ENCODE measurements at regions not wholly inside any gene's neighbourhood (a gene's known extent, or its start where the extent isn't known, plus 50 kb on each side); places are given as distances from the start of the nearest gene placed in this dataset.
A peak's percentile ranks its signal among the peaks of the same experiment; 100 is the strongest.

DNA sequence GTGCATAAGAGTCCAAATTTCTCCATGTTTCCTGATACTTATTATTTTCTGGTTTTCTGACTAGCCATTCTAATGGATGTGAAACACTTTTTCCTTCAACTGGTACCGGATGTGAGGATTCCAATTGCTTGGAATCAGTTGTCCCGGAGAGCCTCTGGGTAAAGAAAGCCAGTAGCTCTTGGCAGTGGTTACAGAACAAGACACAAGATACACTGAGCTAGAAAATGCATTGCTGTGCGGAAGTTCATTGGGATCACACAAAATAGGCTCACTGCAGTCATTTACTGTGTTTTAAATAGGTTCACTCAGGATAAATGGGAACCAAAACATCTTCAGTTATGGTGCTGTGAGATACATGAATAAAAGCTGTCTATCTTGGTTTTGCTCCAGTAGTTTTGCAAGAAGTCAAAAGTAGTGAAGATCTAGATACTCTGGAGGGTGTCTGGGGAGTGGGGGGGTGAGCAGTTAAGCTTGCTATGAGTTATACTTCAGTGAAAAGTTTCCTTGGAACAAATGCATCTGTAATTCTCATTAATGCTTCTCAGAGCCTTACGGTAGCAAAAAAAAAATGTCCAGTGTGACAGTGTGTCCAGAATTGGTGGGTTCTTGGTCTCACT lies 54.4 kb upstream of the RNF182 start:
- no peak overlapping the region for H2BK5ac ChIP-seq (ENCODE audit: low read length)

DNA sequence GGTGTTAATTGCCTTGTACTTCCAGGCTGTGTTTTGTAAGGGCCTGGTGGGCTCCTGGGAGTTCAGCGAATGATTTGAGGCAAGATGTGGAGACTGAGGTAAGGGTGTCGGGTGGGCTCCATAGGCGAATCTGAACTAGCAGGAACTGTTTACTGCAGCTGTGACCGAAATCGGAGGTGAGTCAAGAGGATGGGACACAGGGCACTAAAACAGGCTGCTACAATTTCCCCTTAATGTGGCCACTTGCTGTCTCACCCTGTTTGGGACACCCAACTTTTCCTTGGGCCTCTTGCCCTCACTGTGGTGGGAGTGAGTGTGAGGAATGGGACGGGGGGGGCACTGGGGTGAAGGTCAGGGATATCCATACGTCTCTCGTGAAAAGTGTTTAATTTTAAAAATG lies 53.9 kb upstream of the MCUR1 start:
- H2BK120ac ChIP-seq (ENCODE audit: low read depth, low read length) = no peak overlapping the region

More for the DNA sequence above, 54.4 kb upstream of the RNF182 start:
- no peak overlapping the region for H3K4me3 ChIP-seq (ENCODE audit: low read length in 2 of 2)
- H3K27me3 ChIP-seq (ENCODE audit: control insufficient read depth in 3 of 3, insufficient read depth in 3 of 3, low read depth in 1 of 3, low read length in 3 of 3) = peaks cover 0 to 12% (median 9%) of the 10 kb centered on the region in 3 experiments
- no peak overlapping the region for H2BK120ac ChIP-seq (ENCODE audit: low read depth, low read length)
- WGBS, 2 donors (ENCODE audit: extremely low coverage in 2 of 2, insufficient read length in 2 of 2, insufficient replicate concordance in 1 of 2) = no CpG with 5 or more reads among the region's 4 CpGs
- H3K4me2 ChIP-seq (ENCODE audit: insufficient read depth, low read length, poor library complexity, severe bottlenecking) = no peak overlapping the region
- no peak overlapping the region for H2AFZ ChIP-seq (ENCODE audit: low read length)
- H3K23ac ChIP-seq (ENCODE audit: low read depth, low read length, poor library complexity) = no peak overlapping the region
- no peak overlapping the region for H3K27ac ChIP-seq (replicated peaks; ENCODE audit: low read length)
- H3K9me3 ChIP-seq (replicated peaks in 1 of 2; ENCODE audit: control insufficient read depth in 2 of 2, insufficient read depth in 1 of 2, low read depth in 1 of 2, low read length in 2 of 2) = no peaks in the 10 kb centered on the region
- H2BK12ac ChIP-seq (ENCODE audit: low read length) = no peak overlapping the region
- H4K91ac ChIP-seq (ENCODE audit: low read depth, low read length, poor library complexity) = no peak overlapping the region
- no peak for DNase-seq (ENCODE audit: low spot score)
- H3K9ac ChIP-seq (ENCODE audit: low read depth, low read length, poor library complexity) = no peak overlapping the region
- no peak overlapping the region for H4K8ac ChIP-seq (ENCODE audit: low read depth, low read length)
- no peaks in the 10 kb centered on the region for H3K36me3 ChIP-seq (replicated peaks in 1 of 2; ENCODE audit: control insufficient read depth in 2 of 2, insufficient read depth in 2 of 2, low read length in 2 of 2)
- no peak overlapping the region for H2BK15ac ChIP-seq (ENCODE audit: low read length)
- H3K14ac ChIP-seq (ENCODE audit: low read length) = no peak overlapping the region
- peaks cover 0 to 4% of the 10 kb centered on the region in 2 donors for H3K4me1 ChIP-seq (ENCODE audit: control insufficient read depth in 2 of 2, insufficient read depth in 1 of 2, low read depth in 1 of 2, low read length in 2 of 2)
- no peaks in the 10 kb centered on the region for H3K79me1 ChIP-seq (ENCODE audit: low read depth, low read length)
- no peak overlapping the region for H2AK5ac ChIP-seq (ENCODE audit: low read depth, low read length)
- no peak overlapping the region for H3K4ac ChIP-seq (ENCODE audit: low read length)
- no peak overlapping the region for H3K18ac ChIP-seq (ENCODE audit: low read length)

DNA sequence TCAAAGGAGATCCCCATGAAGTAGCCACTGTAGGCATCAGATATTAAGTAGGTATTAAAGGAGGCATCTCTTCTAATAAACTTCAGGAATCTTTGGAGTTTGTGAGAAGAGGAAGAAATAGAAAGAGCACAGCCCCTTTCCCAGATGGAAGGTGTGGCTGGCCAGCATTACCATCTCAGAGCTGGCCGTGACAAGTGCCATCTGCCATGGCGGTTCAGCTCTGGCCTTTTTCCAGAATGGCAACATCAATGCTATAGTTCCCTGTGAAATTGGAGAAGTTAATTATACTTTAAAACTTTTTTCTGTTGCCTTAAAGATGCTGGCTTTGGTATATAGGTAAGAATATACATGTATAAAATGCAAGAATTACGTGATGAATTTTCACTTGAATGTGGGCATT lies 51.9 kb upstream of the MCUR1 start:
- no peak overlapping the region for H2BK5ac ChIP-seq (ENCODE audit: low read length)

More for the DNA sequence above, 53.9 kb upstream of the MCUR1 start:
- H3K79me1 ChIP-seq (ENCODE audit: low read depth, low read length) = no peaks in the 10 kb centered on the region
- peak overlapping the region; percentile 3 for H3K23ac ChIP-seq (ENCODE audit: low read depth, low read length, poor library complexity)
- H3K9me3 ChIP-seq (replicated peaks in 1 of 2; ENCODE audit: control insufficient read depth in 2 of 2, insufficient read depth in 1 of 2, low read depth in 1 of 2, low read length in 2 of 2) = no peaks in the 10 kb centered on the region
- H3K4me3 ChIP-seq (ENCODE audit: low read length in 2 of 2) = no peak overlapping the region
- peaks cover 0 to 4% of the 10 kb centered on the region in 2 donors for H3K4me1 ChIP-seq (ENCODE audit: control insufficient read depth in 2 of 2, insufficient read depth in 1 of 2, low read depth in 1 of 2, low read length in 2 of 2)
- no peak overlapping the region for H3K4ac ChIP-seq (ENCODE audit: low read length)
- H2AK5ac ChIP-seq (ENCODE audit: low read depth, low read length) = no peak overlapping the region
- no peak overlapping the region for H2BK15ac ChIP-seq (ENCODE audit: low read length)
- H2BK12ac ChIP-seq (ENCODE audit: low read length) = no peak overlapping the region
- no peak overlapping the region for H3K14ac ChIP-seq (ENCODE audit: low read length)
- no CpG with 5 or more reads among the region's 8 CpGs for WGBS, 2 donors (ENCODE audit: extremely low coverage in 2 of 2, insufficient read length in 2 of 2, insufficient replicate concordance in 1 of 2)
- no peak for DNase-seq (ENCODE audit: low spot score)
- H4K8ac ChIP-seq (ENCODE audit: low read depth, low read length) = no peak overlapping the region
- H3K27me3 ChIP-seq (ENCODE audit: control insufficient read depth in 3 of 3, insufficient read depth in 3 of 3, low read depth in 1 of 3, low read length in 3 of 3) = peaks cover 0 to 9% (median 5%) of the 10 kb centered on the region in 3 experiments
- no peak overlapping the region for H3K18ac ChIP-seq (ENCODE audit: low read length)
- H4K91ac ChIP-seq (ENCODE audit: low read depth, low read length, poor library complexity) = no peak overlapping the region
- H3K27ac ChIP-seq (replicated peaks; ENCODE audit: low read length) = no peak overlapping the region
- no peaks in the 10 kb centered on the region for H3K36me3 ChIP-seq (replicated peaks in 1 of 2; ENCODE audit: control insufficient read depth in 2 of 2, insufficient read depth in 2 of 2, low read length in 2 of 2)
- H2BK5ac ChIP-seq (ENCODE audit: low read length) = no peak overlapping the region
- no peak overlapping the region for H3K9ac ChIP-seq (ENCODE audit: low read depth, low read length, poor library complexity)
- no peak overlapping the region for H2AFZ ChIP-seq (ENCODE audit: low read length)
- no peak overlapping the region for H3K4me2 ChIP-seq (ENCODE audit: insufficient read depth, low read length, poor library complexity, severe bottlenecking)

GRCh38 chr6:13865141-13865540 lies 50.8 kb upstream of the MCUR1 start:
- no peak overlapping the region for H2BK5ac ChIP-seq (ENCODE audit: low read length)
- H2BK120ac ChIP-seq (ENCODE audit: low read depth, low read length) = no peak overlapping the region
- H3K79me1 ChIP-seq (ENCODE audit: low read depth, low read length) = no peaks in the 10 kb centered on the region
- no peak overlapping the region for H3K27ac ChIP-seq (replicated peaks; ENCODE audit: low read length)
- H2BK12ac ChIP-seq (ENCODE audit: low read length) = no peak overlapping the region
- H3K4ac ChIP-seq (ENCODE audit: low read length) = no peak overlapping the region
- no peak overlapping the region for H3K14ac ChIP-seq (ENCODE audit: low read length)
- H3K4me1 ChIP-seq (ENCODE audit: control insufficient read depth in 2 of 2, insufficient read depth in 1 of 2, low read depth in 1 of 2, low read length in 2 of 2) = peaks cover 0 to 4% of the 10 kb centered on the region in 2 donors
- no peak overlapping the region for H3K23ac ChIP-seq (ENCODE audit: low read depth, low read length, poor library complexity)
- H3K9ac ChIP-seq (ENCODE audit: low read depth, low read length, poor library complexity) = no peak overlapping the region
- no peak for DNase-seq (ENCODE audit: low spot score)
- peaks cover 0 to 12% (median 0%) of the 10 kb centered on the region in 3 experiments for H3K27me3 ChIP-seq (ENCODE audit: control insufficient read depth in 3 of 3, insufficient read depth in 3 of 3, low read depth in 1 of 3, low read length in 3 of 3)
- H2AK5ac ChIP-seq (ENCODE audit: low read depth, low read length) = no peak overlapping the region
- H3K4me2 ChIP-seq (ENCODE audit: insufficient read depth, low read length, poor library complexity, severe bottlenecking) = no peak overlapping the region
- H4K8ac ChIP-seq (ENCODE audit: low read depth, low read length) = no peak overlapping the region
- H3K18ac ChIP-seq (ENCODE audit: low read length) = no peak overlapping the region
- H2AFZ ChIP-seq (ENCODE audit: low read length) = no peak overlapping the region
- H3K9me3 ChIP-seq (replicated peaks in 1 of 2; ENCODE audit: control insufficient read depth in 2 of 2, insufficient read depth in 1 of 2, low read depth in 1 of 2, low read length in 2 of 2) = no peaks in the 10 kb centered on the region
- no peak overlapping the region for H2BK15ac ChIP-seq (ENCODE audit: low read length)
- no peak overlapping the region for H4K91ac ChIP-seq (ENCODE audit: low read depth, low read length, poor library complexity)
- WGBS, 2 donors (ENCODE audit: extremely low coverage in 2 of 2, insufficient read length in 2 of 2, insufficient replicate concordance in 1 of 2) = no CpG with 5 or more reads among the region's 2 CpGs
- H3K4me3 ChIP-seq (ENCODE audit: low read length in 2 of 2) = no peak overlapping the region
- no peaks in the 10 kb centered on the region for H3K36me3 ChIP-seq (replicated peaks in 1 of 2; ENCODE audit: control insufficient read depth in 2 of 2, insufficient read depth in 2 of 2, low read length in 2 of 2)

More for the DNA sequence above, 51.9 kb upstream of the MCUR1 start:
- H3K36me3 ChIP-seq (replicated peaks in 1 of 2; ENCODE audit: control insufficient read depth in 2 of 2, insufficient read depth in 2 of 2, low read length in 2 of 2) = no peaks in the 10 kb centered on the region
- H3K9ac ChIP-seq (ENCODE audit: low read depth, low read length, poor library complexity) = no peak overlapping the region
- H2BK15ac ChIP-seq (ENCODE audit: low read length) = no peak overlapping the region
- H3K4me3 ChIP-seq (ENCODE audit: low read length in 2 of 2) = no peak overlapping the region
- no peak overlapping the region for H3K18ac ChIP-seq (ENCODE audit: low read length)
- H3K4ac ChIP-seq (ENCODE audit: low read length) = no peak overlapping the region
- H2BK12ac ChIP-seq (ENCODE audit: low read length) = no peak overlapping the region
- H3K14ac ChIP-seq (ENCODE audit: low read length) = no peak overlapping the region
- no peak for DNase-seq (ENCODE audit: low spot score)
- H4K8ac ChIP-seq (ENCODE audit: low read depth, low read length) = no peak overlapping the region
- no peaks in the 10 kb centered on the region for H3K79me1 ChIP-seq (ENCODE audit: low read depth, low read length)
- H3K4me1 ChIP-seq (ENCODE audit: control insufficient read depth in 2 of 2, insufficient read depth in 1 of 2, low read depth in 1 of 2, low read length in 2 of 2) = peaks cover 0 to 4% of the 10 kb centered on the region in 2 donors
- peaks cover 0 to 12% (median 0%) of the 10 kb centered on the region in 3 experiments for H3K27me3 ChIP-seq (ENCODE audit: control insufficient read depth in 3 of 3, insufficient read depth in 3 of 3, low read depth in 1 of 3, low read length in 3 of 3)
- no peak overlapping the region for H3K23ac ChIP-seq (ENCODE audit: low read depth, low read length, poor library complexity)
- H3K9me3 ChIP-seq (replicated peaks in 1 of 2; ENCODE audit: control insufficient read depth in 2 of 2, insufficient read depth in 1 of 2, low read depth in 1 of 2, low read length in 2 of 2) = no peaks in the 10 kb centered on the region
- H3K4me2 ChIP-seq (ENCODE audit: insufficient read depth, low read length, poor library complexity, severe bottlenecking) = no peak overlapping the region
- no CpG with 5 or more reads among the region's 3 CpGs for WGBS, 2 donors (ENCODE audit: extremely low coverage in 2 of 2, insufficient read length in 2 of 2, insufficient replicate concordance in 1 of 2)
- no peak overlapping the region for H2AFZ ChIP-seq (ENCODE audit: low read length)
- H2BK120ac ChIP-seq (ENCODE audit: low read depth, low read length) = no peak overlapping the region
- no peak overlapping the region for H3K27ac ChIP-seq (replicated peaks; ENCODE audit: low read length)
- H4K91ac ChIP-seq (ENCODE audit: low read depth, low read length, poor library complexity) = no peak overlapping the region
- H2AK5ac ChIP-seq (ENCODE audit: low read depth, low read length) = no peak overlapping the region
